ENCODE measurements at regions not wholly inside any gene's neighbourhood (a gene's known extent, or its start where the extent isn't known, plus 50 kb on each side); places are given as distances from the start of the nearest gene placed in this dataset.

DNA sequence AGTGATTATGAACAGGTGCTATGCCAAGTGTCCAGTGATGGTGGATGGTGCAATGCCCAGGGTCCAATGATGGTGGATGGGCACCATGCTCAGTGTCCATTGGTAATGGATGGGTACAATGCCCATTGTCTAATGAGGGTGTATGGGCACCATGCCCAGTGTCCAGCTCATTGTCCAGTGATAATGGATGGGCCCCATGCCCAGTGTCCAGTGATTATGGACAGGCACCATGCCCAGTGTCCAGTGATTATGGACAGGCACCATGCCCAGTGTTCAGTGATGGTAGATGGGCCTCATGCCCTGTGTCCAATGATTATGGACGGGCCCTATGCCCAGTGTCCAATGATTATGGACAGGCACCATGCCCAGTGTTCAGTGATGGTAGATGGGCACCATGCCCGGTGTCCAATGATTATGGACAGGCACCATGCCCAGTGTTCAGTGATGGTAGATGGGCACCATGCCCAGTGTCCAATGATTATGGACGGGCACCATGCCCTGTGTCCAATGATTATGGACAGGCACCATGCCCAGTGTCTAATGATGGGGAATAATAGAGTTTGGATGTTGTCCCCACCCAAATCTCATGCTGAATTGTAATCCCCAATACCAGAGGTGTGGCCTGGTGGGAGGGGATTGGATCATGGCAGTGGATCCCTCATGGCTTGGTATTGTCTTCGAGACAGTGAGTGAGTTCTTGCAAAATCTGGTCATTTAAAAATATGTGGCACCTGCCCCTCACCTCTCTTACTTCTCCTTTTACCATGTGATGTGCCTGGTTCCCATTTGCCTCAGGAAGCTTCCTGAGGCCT is 87.8 kb downstream of the ANKRD10 start:
- TF ChIP-seq, protein P1, sequence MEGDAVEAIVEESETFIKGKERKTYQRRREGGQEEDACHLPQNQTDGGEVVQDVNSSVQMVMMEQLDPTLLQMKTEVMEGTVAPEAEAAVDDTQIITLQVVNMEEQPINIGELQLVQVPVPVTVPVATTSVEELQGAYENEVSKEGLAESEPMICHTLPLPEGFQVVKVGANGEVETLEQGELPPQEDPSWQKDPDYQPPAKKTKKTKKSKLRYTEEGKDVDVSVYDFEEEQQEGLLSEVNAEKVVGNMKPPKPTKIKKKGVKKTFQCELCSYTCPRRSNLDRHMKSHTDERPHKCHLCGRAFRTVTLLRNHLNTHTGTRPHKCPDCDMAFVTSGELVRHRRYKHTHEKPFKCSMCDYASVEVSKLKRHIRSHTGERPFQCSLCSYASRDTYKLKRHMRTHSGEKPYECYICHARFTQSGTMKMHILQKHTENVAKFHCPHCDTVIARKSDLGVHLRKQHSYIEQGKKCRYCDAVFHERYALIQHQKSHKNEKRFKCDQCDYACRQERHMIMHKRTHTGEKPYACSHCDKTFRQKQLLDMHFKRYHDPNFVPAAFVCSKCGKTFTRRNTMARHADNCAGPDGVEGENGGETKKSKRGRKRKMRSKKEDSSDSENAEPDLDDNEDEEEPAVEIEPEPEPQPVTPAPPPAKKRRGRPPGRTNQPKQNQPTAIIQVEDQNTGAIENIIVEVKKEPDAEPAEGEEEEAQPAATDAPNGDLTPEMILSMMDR (IDR thresholded peaks at IDR 0.05 in 4 of 5, conservative IDR thresholded peaks at IDR 0.05 in 1 of 5) = no peak
- TF ChIP-seq POLR2A (IDR thresholded peaks at IDR 0.05) = no peak

Data from gastrocnemius medialis (tissue), 4 donors.